ENCODE measurements at regions not wholly inside any gene's neighbourhood (a gene's known extent, or its start where the extent isn't known, plus 50 kb on each side); places are given as distances from the start of the nearest gene placed in this dataset.

DNA sequence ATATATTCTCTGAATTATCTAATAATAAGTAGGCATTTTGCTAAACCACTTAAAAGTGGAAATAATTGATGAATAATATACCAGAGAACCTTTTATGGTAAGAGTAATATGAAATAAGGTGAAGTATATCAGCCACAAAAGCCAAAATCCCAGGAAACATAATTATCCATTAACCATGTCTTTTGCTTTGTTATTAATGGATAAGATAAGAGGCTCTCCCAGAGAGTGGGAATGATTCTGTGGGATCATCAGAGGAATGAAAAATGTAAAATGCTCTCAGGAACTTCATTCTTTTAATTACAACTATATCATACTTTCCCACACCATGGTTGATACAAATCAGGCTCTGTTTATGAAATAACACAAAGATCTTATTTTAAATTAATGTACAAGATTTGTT, 391.7 kb upstream of the FZD8 start:
- TF ChIP-seq CREB1 (IDR thresholded peaks at IDR 0.05; ENCODE audit: low read depth) (no peak), ZBTB7A (IDR thresholded peaks at IDR 0.05; ENCODE audit: low read depth) (no peak), TEAD4 (IDR thresholded peaks at IDR 0.05) (no peak), RAD21 (IDR thresholded peaks at IDR 0.05; ENCODE audit: low read depth) (no peak), TCF12 (IDR thresholded peaks at IDR 0.05; ENCODE audit: low read depth) (no peak)
- TF ChIP-seq, protein P1, sequence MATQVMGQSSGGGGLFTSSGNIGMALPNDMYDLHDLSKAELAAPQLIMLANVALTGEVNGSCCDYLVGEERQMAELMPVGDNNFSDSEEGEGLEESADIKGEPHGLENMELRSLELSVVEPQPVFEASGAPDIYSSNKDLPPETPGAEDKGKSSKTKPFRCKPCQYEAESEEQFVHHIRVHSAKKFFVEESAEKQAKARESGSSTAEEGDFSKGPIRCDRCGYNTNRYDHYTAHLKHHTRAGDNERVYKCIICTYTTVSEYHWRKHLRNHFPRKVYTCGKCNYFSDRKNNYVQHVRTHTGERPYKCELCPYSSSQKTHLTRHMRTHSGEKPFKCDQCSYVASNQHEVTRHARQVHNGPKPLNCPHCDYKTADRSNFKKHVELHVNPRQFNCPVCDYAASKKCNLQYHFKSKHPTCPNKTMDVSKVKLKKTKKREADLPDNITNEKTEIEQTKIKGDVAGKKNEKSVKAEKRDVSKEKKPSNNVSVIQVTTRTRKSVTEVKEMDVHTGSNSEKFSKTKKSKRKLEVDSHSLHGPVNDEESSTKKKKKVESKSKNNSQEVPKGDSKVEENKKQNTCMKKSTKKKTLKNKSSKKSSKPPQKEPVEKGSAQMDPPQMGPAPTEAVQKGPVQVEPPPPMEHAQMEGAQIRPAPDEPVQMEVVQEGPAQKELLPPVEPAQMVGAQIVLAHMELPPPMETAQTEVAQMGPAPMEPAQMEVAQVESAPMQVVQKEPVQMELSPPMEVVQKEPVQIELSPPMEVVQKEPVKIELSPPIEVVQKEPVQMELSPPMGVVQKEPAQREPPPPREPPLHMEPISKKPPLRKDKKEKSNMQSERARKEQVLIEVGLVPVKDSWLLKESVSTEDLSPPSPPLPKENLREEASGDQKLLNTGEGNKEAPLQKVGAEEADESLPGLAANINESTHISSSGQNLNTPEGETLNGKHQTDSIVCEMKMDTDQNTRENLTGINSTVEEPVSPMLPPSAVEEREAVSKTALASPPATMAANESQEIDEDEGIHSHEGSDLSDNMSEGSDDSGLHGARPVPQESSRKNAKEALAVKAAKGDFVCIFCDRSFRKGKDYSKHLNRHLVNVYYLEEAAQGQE (IDR thresholded peaks at IDR 0.05; ENCODE audit: low read depth) = no peak
- TF ChIP-seq, protein P2, sequence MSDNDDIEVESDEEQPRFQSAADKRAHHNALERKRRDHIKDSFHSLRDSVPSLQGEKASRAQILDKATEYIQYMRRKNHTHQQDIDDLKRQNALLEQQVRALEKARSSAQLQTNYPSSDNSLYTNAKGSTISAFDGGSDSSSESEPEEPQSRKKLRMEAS (IDR thresholded peaks at IDR 0.05) = no peak

DNA sequence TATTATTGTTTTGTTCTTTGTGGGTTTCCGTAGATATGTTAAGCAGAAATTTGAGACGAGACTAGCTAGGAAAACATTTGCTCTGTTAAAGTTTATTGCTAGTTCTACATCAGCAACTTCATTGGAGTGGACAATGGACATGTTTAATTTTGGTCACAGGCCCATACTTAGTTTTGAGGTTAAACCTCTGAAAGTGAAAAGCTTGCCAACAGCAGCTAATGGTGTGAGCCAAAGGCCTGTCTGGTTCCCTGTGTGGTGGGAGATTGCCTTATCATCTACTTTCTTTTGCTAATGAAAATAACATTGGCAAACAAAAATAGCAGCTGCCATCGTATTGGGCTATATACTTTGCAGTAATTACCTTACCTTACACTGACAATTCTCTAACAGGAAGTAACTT, 388.4 kb upstream of the FZD8 start:
- TF ChIP-seq YY1 (IDR thresholded peaks at IDR 0.05; ENCODE audit: low read depth) (no peak), FOXM1 (IDR thresholded peaks at IDR 0.05; ENCODE audit: borderline replicate concordance, low read depth) (no peak), CEBPB (IDR thresholded peaks at IDR 0.05) (no peak), ZBTB7A (IDR thresholded peaks at IDR 0.05; ENCODE audit: low read depth) (no peak), TCF12 (IDR thresholded peaks at IDR 0.05; ENCODE audit: low read depth) (no peak), RAD21 (IDR thresholded peaks at IDR 0.05; ENCODE audit: low read depth) (no peak), EGR1 (IDR thresholded peaks at IDR 0.05) (no peak), NFIC (IDR thresholded peaks at IDR 0.05) (no peak), EP300 (IDR thresholded peaks at IDR 0.05; ENCODE audit: borderline replicate concordance) (no peak), TAF1 (IDR thresholded peaks at IDR 0.05; ENCODE audit: low read depth) (no peak), TEAD4 (IDR thresholded peaks at IDR 0.05) (no peak)
- TF ChIP-seq, protein P2 (IDR thresholded peaks at IDR 0.05) = no peak
- TF ChIP-seq, protein P1 (IDR thresholded peaks at IDR 0.05; ENCODE audit: low read depth) = no peak
- TF ChIP-seq, protein P3, sequence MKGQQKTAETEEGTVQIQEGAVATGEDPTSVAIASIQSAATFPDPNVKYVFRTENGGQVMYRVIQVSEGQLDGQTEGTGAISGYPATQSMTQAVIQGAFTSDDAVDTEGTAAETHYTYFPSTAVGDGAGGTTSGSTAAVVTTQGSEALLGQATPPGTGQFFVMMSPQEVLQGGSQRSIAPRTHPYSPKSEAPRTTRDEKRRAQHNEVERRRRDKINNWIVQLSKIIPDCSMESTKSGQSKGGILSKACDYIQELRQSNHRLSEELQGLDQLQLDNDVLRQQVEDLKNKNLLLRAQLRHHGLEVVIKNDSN (IDR thresholded peaks at IDR 0.05) = no peak

DNA sequence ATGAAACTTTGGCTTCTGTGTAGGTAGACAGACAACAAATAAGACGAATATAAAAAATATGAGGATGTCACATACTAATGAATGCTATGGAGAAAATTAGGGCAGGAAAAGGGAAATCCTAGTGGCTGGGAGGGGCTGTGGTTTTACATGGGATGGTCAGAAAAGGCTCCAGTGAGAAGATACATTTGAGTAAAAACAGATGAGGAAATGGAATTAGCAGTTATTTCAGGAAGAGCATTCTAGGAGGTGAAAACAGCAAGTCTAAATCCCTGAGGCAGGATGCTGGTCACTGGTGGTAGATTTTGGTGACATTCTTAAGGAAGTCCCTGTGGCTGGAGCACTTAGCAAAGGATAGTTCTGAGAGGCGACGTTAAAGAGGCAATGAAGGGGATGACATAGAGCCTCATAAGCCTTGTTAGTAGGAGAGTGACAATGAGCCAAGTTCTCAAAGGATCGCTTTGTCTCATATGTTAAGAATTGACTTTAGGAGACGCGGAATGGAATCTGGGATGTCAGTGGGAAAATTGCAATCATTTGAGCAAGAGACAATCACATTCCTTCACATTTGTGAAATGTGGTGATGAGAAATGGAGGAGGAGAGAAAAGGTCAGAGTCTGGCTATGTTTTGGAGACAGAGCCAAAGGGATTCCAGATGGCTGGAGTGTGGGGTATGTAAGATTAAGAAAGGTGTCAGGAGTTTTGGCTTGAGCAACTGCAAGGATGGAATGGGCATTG, 384.7 kb upstream of the FZD8 start:
- no peak for TF ChIP-seq RAD21 (IDR thresholded peaks at IDR 0.05; ENCODE audit: low read depth)
- TF ChIP-seq, protein P3 (IDR thresholded peaks at IDR 0.05) = no peak
- TF ChIP-seq, protein P1 (IDR thresholded peaks at IDR 0.05; ENCODE audit: low read depth) = no peak
- no peak for TF ChIP-seq EGR1 (IDR thresholded peaks at IDR 0.05)
- no peak for TF ChIP-seq CEBPB (IDR thresholded peaks at IDR 0.05)
- TF ChIP-seq NFIC (IDR thresholded peaks at IDR 0.05) = no peak
- no peak for TF ChIP-seq EP300 (IDR thresholded peaks at IDR 0.05; ENCODE audit: borderline replicate concordance)
- TF ChIP-seq YY1 (IDR thresholded peaks at IDR 0.05; ENCODE audit: low read depth) = no peak
- TF ChIP-seq, protein P2 (IDR thresholded peaks at IDR 0.05) = no peak
- TF ChIP-seq TAF1 (IDR thresholded peaks at IDR 0.05; ENCODE audit: low read depth) = no peak
- TF ChIP-seq ZBTB7A (IDR thresholded peaks at IDR 0.05; ENCODE audit: low read depth) = no peak
- TF ChIP-seq FOXM1 (IDR thresholded peaks at IDR 0.05; ENCODE audit: borderline replicate concordance, low read depth) = no peak
- no peak for TF ChIP-seq TEAD4 (IDR thresholded peaks at IDR 0.05)
- TF ChIP-seq CREB1 (IDR thresholded peaks at IDR 0.05; ENCODE audit: low read depth) = no peak
- no peak for TF ChIP-seq TCF12 (IDR thresholded peaks at IDR 0.05; ENCODE audit: low read depth)

DNA sequence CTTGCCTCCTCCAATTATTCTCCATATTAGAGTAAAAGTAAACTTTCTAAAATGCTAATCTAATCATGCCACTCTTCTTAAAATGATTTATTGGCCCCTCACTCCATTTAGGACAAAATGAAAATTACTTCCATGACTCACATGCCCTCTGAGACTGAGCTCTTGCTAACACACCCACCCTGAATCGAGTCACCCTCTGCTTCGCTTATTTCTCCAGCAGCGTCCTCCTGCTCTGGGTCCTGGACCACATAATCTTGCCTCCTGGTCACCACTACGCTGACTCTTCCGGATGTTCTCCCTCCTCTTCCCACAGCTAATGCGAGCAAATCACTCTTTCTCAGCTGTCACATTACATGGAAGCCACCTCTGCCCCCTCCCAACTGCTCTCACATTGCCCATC, 384.0 kb upstream of the FZD8 start:
- TF ChIP-seq CREB1 (IDR thresholded peaks at IDR 0.05; ENCODE audit: low read depth) (no peak), TAF1 (IDR thresholded peaks at IDR 0.05; ENCODE audit: low read depth) (no peak), TEAD4 (IDR thresholded peaks at IDR 0.05) (no peak), RAD21 (IDR thresholded peaks at IDR 0.05; ENCODE audit: low read depth) (no peak), YY1 (IDR thresholded peaks at IDR 0.05; ENCODE audit: low read depth) (no peak), FOXM1 (IDR thresholded peaks at IDR 0.05; ENCODE audit: borderline replicate concordance, low read depth) (no peak), TCF12 (IDR thresholded peaks at IDR 0.05; ENCODE audit: low read depth) (no peak), CEBPB (IDR thresholded peaks at IDR 0.05) (no peak), ZBTB7A (IDR thresholded peaks at IDR 0.05; ENCODE audit: low read depth) (no peak), EGR1 (IDR thresholded peaks at IDR 0.05) (no peak), EP300 (IDR thresholded peaks at IDR 0.05; ENCODE audit: borderline replicate concordance) (no peak), NFIC (IDR thresholded peaks at IDR 0.05) (no peak)
- TF ChIP-seq, protein P2 (IDR thresholded peaks at IDR 0.05) = no peak
- TF ChIP-seq, protein P3 (IDR thresholded peaks at IDR 0.05) = no peak
- TF ChIP-seq, protein P1 (IDR thresholded peaks at IDR 0.05; ENCODE audit: low read depth) = no peak
